HG02759 (cell line): ENCODE measurements at regions not wholly inside any gene's neighbourhood (a gene's known extent, or its start where the extent isn't known, plus 50 kb on each side); places are given as distances from the start of the nearest gene placed in this dataset.
"Not testable (repeated sequence)": the region's sequence is repeated elsewhere in the genome, so short reads cannot be mapped to it uniquely, and the experiment has no call there.

Experiments used
- ATAC-seq: cut with Tn5 transposase; IDR thresholded peaks from one replicate; pipeline ENCODE4 v1.9.1; 2021; ENCODE audit warnings: mild to moderate bottlenecking, moderate library complexity; ENCODE audit not compliant: unreplicated experiment

DNA sequence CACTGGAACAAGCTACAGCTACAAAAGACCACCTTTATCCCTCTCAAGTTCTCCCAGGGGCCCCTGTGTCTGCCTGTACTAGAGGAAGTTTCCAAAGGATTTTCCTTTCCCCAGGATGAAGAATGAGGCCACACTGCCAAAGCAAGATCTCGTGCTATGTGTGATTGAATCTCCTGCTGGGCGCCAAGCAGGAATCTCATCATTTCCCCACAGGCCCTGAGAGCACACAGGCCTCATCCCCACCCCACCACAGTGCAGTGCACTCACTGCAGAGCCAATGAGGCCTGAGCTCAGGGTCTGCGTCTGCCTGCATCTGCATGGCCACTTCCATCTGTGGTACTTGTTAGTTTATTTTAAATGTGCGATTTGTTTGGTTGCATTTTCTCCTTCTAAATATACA, 387.4 kb upstream of the ASIC2 start:
- no peak for ATAC-seq

DNA sequence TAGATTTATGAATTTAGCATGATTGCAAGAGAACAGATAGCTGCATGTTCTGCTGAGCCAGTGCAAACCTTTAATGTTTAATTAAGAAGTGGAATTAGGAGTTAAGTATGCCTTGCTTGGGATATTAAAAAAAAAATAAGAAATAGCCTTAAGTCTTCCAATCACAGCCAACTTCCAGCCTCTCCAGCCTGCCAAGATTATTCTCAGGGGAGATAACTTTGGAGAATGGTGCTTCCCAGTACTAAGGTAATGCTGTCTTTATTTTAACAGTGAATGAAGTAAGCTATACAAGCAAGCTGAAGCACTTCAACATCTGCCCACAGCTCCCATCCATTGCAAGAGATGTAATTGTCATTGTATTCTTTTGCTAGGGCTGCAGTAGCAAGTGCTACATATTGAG, 389.5 kb upstream of the ASIC2 start:
- no peak for ATAC-seq

DNA sequence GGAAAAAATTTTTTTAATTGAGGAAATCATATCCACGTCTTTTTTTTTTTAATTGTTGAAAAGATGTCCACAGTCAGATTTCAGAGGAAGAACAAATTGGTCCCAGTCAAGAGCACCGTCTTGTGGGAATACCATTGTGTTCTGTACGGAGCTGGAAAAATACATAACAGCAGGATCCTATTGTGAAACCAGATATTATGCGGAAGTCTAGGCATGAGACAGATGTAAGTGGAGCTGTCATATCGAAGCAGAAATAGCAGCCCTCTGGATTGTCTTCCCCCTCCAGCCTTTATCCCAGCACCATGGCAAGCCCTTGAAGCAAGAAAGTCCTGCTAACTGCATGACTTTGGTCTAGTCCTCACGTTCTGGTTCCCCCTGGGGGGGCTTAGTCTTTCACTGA, 391.6 kb upstream of the ASIC2 start:
- no peak for ATAC-seq

DNA sequence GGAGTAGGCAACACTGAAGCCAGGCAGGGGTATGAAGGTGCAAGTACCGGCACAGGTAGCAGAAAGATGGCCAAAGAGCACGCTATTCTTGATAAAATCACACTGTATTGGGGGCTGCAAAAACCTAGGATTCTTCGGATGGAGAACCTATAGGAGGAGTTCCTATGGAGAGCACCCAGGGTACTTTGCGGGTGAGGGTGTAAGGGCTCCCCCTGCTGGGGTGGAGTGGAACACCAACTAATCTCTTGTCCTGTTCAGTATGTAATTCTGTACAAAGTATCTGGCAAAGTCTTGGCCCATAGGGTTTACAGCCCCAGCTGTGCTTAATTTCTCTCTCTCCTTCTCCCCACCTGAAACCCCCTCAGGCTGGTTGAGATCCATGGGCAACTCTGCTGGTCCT, 393.1 kb upstream of the ASIC2 start:
- no peak for ATAC-seq

DNA sequence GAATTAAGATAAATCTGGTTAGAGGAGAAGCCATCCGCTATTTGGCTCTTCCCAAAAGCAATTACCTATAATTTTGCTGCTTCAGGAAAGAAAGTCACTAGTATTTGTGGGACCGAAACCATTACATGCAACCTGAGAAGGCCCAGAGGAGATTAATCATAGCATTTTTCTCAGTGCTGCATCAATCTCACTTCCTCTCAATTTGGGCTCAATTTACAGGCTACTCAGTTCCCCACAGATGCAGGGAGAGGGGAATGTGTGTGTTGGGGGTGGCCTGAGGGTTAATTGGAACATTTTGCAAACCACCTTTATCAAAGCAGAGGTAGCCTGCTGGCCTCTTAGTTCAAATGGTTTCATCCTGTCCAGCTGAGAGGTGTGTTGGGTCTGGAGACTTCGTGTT, 394.7 kb upstream of the ASIC2 start:
- ATAC-seq: no peak

DNA sequence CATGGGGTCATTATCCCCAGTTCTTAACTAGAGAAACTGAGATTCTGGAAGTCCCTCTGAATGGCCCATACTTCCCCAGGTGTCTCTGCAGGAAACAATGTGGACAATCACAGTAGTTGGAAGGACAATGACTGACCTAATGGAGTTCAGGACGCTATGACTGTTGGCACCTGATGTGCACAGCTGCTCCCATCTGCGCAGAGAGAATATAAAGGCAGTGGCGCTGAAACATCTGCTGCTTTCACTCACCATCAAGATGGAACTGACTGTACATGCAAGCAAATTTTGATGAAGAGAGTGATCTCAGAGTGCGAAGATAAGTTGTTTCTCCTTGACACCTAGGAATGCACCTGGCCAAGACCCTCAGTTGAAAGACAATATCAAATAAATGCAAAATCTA, 395.7 kb upstream of the ASIC2 start:
- no peak for ATAC-seq

DNA sequence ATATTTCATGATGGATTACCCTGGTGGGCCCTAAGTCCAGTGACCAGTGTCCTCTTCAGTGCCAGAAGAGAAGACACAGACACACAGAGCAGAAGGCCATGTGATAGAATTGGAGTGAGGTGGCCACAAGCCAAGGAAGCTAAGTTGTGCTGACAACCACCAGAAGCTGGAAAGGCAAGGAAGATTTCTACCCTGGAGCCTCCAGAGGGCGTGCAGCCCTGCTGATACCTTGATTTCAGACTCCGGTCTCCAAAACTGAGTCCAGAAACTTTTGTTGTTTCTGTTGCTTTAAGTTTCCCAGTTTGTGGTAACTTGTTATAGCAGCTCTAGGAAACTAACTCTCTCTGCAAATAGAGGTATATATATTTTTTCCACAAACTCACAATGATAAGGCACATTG, 396.6 kb upstream of the ASIC2 start:
- no peak for ATAC-seq

DNA sequence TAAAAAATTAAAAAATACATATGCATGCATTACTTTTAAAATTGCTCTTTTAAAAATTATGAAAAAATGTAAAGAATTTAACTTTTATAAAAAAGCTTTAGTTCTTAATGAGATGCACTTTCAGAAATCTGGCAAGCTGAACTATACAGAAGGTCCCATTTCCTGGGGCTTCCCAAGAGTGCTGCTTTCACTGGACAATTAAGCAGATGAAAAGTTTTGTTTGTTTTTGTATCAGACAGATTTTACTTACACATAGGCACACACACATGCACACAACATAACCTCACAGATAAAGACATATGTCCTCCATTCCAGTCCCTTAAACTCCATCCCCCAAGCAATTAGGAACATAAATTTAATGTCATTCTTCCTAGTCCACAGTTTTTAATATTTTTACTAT, 402.3 kb upstream of the ASIC2 start:
- ATAC-seq: no peak

DNA sequence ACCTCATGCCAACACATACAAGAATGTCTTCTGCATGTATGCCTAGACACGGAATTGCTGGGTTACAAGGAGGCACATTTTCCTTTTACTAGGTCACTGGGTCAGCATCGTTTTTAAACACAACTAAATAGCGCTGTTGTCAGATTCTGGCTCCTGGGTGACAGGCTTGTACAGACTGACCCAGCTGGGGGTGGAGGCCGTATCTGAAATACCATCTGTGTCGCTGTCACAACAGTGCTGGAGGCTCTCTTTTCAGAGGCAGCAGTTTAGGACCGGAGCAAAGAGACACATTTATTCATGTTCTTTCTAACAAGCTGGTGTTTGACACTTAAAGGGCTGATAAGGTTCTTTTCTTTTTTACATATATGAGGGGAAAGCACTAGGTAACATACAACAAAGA, 403.0 kb upstream of the ASIC2 start:
- no peak for ATAC-seq

DNA sequence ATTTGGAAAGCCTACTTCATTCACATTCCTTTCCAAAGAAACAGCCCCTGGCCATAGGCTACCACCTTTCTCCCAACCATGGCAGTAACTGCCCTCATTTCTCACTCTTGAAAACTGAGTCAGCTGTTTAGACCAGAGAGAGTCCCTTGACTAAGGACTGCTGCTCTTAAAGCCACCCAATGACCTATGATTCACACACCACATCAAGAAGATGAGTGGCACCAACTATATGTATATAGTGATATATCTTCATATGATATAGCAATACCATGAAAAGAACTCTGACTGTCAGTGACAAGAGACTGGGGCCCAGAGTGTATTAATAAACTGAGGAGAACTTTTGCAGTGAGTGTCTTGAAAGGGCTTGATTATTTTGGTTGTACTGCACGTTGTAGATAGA, 404.5 kb upstream of the ASIC2 start:
- ATAC-seq: no peak

DNA sequence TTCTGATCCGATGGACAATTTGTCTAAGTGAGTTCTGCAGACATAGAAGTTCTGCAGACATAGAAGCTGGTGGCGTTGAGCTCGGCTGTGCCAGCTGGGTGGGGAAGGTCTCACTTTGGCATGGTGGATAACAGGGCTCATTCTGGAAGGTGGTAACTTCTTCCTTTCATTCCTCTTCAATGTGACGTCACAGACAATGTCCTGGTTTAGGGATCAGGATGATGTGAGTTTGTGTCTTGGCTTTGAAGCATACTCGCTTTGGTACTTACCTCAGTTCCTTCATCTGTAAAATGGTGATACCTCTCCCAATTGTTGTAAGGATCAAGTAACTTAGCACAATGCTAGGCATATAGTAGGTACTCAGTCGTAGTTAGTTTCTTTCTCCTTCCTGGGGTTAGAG, 408.8 kb upstream of the ASIC2 start:
- no peak for ATAC-seq

DNA sequence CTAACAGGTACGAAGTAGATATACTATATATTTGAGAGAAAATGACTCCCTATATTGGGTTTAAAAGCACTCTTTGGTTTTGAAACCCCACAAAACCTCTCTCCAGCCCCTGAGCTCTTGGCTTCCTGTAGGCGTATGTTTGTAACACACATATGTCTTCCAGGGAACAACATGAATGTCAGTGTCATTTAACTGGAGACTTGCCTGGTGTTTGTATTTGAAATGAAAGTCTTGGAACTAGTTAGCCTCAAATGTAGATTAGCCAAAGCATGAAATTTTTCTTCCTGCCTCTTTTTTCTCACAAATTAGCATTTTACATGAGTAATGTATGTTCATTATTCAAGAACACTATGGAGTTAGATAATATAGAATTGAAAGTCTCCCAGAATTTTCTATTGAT, 411.8 kb upstream of the ASIC2 start:
- ATAC-seq: no peak

DNA sequence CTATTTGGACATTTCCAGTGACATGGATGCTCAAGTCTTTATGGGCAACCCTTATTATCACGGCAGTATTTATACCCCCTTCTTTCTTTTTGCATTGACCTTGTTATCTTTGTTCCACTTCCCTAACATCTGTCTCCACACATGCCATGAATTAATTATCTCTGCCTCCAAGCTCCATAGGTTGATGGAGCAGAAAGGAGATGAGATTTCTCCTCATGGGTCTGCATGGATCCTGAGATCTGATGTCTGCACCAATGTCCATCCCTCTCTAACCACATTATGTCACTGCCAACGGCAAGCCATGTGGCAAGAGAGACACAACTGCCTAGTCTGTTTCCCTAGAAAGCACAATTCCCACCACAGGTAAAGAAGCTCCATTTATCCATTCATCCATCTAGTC, 416.8 kb upstream of the ASIC2 start:
- ATAC-seq: no peak

DNA sequence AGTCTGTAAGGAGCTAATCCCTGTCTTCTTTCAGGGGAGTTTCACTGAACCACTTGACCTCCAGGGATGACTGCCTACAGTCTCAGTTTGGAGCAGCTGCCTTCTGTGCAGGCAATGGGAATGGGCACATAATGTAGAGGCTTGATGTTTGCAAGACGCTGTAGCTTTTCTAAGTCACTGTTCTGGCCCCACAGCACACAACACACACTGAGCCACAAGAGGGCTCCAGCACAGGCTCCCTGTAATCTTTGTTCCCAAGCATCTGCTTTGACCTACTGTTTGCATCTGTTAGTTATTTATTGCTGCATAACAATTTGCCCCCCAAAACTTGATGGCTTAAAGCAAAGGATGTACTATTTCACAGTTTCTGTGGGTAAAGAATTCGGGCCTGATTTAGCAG, 419.0 kb upstream of the ASIC2 start:
- no peak for ATAC-seq

DNA sequence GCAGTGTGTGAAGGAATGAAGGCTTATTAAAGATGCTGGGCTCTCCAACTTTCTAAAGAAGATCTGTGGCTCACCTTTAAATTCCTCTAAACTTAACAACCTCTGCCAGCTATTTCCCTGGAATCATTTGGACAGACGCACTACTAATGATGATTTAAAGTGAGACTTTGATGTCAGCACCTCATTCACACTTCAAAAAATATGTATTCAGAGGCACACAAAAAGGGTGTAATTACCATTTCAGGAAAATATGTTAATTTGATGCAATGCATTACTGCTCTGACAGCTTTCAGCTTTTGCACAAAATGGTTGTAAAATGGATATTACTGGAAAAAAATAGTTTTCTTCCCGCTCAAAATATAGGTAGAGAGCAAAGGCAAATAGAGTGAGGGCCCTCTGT, 423.9 kb upstream of the ASIC2 start:
- no peak for ATAC-seq

DNA sequence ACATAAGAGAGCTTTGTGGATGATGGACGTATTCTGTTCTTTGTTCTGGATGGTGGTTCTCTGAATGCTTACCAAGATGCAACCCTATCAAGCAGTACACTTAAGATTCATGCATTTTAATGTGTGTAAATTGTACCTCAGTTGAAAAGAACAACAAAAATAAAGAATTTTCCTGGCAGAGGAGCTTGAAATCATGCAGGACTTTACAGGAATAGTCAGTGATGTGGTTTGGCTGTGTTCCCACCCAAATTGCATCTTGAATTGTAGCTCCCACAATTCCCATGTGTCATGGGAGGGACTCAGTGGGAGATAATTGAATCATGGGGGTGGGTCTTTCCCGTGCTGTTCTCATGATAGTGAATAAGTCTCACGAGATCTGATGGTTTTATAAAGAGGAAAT, 430.6 kb upstream of the ASIC2 start:
- ATAC-seq: not testable (repeated sequence)

DNA sequence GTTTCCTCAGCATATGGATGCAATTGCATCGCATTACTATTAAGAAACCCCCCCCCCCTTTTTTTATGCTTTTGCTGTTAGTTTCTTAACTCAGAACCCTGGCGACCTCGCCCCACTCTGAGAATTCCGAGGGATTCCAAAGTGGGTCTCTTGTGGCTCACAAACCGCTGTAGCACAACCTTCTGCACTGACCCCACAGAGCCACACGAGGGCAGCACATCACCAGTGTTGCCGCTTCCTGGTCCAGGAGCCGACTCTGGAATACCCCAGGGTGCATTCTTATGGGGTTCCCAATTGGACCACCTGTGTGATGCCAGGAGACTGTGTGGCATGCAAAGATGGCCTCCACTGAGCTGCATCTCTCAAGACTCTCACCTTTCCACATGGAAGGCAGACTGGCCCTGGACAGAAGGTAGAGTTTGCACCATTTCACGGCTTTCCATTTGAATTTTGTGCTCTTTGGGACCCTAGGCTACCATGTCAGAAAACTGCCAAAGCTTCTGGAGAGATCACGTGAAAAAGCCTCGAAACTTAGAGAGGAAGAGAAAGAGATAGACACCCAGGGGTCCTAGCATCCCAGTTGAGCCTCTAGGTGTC, 432.7 kb upstream of the ASIC2 start:
- ATAC-seq: no peak

DNA sequence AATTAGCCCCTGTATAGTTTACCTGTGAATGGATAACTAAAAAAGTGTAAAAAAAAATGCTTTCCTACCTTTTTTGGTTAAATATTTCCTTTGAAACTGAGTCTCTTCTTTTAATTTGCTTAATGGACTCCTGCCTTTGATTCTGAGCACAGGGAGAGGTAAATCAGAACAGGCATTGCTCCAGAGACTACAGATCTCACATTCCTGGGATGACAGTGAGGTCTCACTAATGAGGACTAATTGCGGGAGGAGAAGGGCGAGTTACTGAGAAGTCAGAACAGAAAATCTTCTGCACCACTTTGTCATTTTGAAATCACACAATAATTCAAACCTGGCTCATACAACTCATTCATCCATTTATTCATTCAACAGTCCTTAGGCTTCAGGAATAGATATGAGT, 437.0 kb upstream of the ASIC2 start:
- no peak for ATAC-seq

DNA sequence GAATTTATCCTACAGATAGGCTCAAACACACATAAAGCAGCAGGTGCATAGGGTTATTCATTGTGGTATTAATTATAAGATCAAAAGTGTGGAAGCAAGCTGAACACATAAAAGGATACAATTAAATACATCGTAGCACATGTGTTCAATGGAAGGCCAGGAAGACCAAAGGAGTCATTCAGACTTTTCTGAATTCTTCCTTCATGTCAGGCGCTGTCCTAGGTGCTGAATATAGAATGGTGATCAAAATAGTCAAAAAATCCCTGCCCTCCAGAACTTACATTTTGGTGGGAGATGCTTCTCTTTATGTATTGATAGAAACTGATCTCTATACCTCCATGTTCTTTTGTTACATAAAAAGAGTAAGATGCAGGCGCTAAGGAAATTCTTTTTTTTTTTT, 439.0 kb upstream of the ASIC2 start:
- no peak for ATAC-seq

DNA sequence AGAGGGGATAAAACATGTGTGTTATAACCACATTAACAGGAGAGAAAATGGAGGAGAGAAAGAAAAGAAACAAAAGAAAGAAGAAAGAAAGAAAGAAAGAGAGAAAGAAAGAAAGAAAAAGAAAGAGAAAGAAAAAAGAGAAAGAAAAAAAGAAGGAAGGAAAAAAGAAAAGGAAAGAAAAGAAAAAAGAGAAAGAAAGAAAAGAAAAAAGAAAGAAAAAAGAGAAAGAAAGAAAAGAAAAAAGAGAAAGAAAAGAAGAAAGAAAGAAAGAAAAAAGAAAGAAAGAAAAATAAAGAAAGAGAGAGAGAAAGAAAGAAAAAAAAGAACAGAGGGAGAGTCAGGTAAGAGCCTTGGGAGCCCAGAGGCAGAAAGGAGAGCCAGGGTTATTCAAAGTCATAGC, 446.6 kb upstream of the ASIC2 start:
- ATAC-seq: no peak

DNA sequence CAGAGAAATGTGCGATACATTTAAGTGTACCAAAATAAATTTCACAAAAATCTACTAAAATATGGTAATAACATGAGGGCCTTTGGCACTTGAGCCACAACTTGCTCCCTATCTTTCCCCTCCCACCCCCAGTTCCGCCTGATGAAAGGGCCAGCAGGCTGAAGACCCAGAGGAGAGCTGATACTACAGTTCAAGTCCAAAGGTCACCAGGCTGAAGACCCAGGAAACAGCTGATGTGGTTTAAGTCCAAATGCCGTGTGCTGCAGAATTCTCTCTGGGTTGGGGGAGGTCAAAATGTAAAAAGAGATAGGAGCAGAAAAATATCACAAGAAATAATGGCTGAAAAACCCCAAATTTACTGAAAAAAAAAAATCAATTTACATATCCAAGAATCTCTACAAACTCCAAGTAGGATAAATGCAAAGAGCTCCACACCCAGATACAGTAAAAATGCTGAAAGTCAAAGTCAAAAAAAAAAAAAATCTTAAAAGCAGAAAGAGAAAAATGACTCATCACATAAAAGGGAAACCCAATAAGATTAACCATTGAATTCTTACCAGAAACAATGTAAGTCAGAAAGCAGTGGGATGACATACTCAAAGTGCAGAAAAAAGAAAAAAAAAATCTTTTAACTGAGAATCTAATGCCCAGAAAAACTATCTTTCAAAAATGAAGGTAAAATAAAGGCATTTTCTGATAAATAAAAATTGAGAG, 452.1 kb upstream of the ASIC2 start:
- no peak for ATAC-seq

DNA sequence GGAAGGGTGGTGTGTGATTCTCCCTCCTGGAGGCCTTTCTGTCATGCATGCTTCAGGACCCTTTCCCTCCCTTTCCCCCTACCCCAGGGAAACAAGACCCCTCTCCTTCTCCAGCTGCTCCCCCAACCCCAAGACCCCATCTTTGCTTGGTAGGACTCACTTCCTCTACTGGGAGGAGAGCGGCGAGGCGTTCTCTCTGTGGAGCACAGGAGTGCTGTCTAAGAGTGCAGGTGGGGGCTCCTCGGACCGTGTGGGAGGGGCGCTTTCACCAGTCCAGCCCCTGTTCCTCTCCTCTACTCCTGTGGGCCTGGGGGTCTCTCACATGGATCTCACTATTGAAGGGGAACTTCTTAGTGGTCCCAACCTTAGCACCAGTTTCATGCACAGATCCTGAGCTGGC, 456.1 kb upstream of the ASIC2 start:
- no peak for ATAC-seq
